Upper lobe of left lung (tissue), 4 donors: ENCODE measurements at regions not wholly inside any gene's neighbourhood (a gene's known extent, or its start where the extent isn't known, plus 50 kb on each side); places are given as distances from the start of the nearest gene placed in this dataset.

Source experiments
- POLR2AphosphoS5 ChIP-seq, 2 donors: sonication (generic); formaldehyde crosslinking; IDR thresholded peaks; one replicate each; pipeline ENCODE4 v1.5.1; 2017; ENCODE audit warnings: antibody characterized with exemption in 2 of 2
- TF ChIP-seq, protein P1 (sequence below), 6 experiments: fragments of 450-650 bp in 4 of 6; fragments of 200-600 bp in 2 of 6; sonication (generic) in 2 of 6; IDR thresholded peaks; one replicate each; pipeline ENCODE4 v1.5.1; 2016 to 2019; ENCODE audit warnings: antibody characterized with exemption in 6 of 6

DNA sequence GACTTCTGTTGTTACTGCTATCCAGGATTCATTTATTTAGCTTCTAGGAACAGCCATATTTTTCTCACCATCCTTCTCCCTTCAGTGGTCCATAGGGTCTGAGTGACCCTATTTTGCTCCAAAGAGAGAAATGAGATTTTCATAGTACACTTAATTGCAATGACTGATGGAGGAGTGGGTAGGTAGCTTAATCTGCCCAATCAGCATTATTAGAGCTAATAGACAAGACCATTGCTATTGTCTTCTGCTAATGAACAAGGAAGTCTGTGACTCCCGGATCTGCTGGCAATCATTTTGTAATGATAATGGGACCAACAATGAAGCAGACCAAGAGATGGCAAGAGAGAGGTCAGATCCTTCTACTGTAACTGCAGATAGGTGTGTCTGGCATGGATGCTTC, 271.4 kb upstream of the SLC7A11 start:
- TF ChIP-seq, protein P1, sequence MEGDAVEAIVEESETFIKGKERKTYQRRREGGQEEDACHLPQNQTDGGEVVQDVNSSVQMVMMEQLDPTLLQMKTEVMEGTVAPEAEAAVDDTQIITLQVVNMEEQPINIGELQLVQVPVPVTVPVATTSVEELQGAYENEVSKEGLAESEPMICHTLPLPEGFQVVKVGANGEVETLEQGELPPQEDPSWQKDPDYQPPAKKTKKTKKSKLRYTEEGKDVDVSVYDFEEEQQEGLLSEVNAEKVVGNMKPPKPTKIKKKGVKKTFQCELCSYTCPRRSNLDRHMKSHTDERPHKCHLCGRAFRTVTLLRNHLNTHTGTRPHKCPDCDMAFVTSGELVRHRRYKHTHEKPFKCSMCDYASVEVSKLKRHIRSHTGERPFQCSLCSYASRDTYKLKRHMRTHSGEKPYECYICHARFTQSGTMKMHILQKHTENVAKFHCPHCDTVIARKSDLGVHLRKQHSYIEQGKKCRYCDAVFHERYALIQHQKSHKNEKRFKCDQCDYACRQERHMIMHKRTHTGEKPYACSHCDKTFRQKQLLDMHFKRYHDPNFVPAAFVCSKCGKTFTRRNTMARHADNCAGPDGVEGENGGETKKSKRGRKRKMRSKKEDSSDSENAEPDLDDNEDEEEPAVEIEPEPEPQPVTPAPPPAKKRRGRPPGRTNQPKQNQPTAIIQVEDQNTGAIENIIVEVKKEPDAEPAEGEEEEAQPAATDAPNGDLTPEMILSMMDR (IDR thresholded peaks at IDR 0.05), result no peak
- TF ChIP-seq POLR2AphosphoS5 (IDR thresholded peaks at IDR 0.05), result no peak
